ENCODE measurements at regions not wholly inside any gene's neighbourhood (a gene's known extent, or its start where the extent isn't known, plus 50 kb on each side); places are given as distances from the start of the nearest gene placed in this dataset.
"Not testable (repeated sequence)": the region's sequence is repeated elsewhere in the genome, so short reads cannot be mapped to it uniquely, and the experiment has no call there.

DNA sequence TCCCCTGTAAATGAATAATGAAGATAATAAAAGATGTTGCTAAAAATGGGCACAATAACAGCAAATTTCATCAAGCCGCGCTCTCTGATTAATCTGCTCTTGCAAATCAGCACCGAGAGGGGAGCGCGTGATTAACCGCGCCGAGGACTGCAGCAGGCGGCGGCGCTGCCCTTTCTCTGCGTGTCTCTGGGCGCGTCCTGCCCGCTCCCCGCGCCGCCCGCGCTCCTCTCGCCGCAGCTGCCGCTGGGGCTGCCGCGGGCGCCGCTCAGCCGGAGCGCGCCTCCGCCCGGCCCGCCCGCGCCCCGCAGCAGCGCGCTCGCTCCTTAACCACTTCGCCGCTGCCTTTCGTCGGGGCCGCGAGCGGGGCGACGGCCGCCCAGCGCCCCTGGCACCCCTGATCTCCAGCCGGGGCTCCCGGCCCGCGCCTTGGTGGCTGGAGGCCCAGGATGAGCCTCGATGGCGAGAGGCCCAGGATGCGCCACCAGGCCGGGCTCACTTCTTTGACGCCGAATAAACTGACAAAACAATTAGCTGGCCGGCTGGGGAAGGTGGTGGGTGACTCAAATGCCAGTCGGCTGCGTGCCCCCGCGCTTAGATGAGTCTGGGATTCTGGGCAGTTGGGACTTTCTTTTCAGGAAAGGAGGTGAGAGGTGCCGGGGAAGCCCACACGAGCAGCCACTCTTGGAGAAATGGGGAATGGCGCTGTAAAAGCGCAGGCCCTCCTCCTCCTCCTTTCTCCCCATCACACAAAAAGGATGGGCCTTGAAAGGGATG, 221.4 kb upstream of the PKN2 start:
- peak; percentile 57 to 65 for DNase-seq

- peak; percentile 60 to 62 for DNase-seq
These were observed 220.6 kb upstream of the PKN2 start for GRCh38 chr1:88463401-88463985.

- DNase-seq, result peak; percentile 67 to 70
These were observed 218.1 kb upstream of the PKN2 start for GRCh38 chr1:88466011-88466410.

DNA sequence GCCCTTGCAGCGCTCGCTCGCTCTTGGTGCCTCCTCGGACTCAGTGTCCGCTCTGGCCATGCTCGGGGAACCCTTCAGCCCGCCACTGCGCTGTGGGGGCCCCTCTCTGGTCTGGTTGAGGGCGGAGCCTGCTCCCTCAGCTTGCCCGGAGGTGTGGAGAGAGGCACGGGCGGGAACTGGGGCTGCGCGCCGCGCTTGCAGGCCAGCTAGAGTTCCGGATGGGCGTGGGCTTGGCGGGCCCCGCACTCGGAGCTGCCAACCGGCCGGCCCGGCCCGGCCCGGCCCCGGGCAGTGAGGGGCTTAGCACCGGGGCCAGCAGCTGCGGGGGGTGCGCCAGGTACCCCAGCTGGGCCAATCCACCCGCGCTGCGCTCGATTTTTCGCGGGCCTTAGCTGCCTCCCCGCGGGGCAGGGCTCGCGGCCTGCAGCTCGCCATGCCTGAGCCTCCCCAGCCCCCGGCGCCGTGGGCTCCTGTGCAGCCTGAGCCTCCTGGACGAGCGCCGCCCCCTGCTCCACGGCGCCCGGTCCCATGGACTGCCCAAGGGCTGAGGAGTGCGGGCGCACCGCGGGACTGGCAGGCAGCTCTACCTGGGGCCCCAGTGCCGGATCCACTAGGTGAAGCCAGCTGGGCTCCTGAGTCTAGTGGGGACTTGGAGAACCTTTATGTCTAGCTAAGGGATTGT, 217.0 kb upstream of the PKN2 start:
- no peak for DNase-seq

GRCh38 chr1:88472298-88472697, 211.8 kb upstream of the PKN2 start:
- DNase-seq, result no peak

- no peak for DNase-seq
These were observed 211.4 kb upstream of the PKN2 start for GRCh38 chr1:88472714-88473113.

GRCh38 chr1:88474555-88475304, 209.3 kb upstream of the PKN2 start:
- no peak for DNase-seq

GRCh38 chr1:88484881-88485280, 199.2 kb upstream of the PKN2 start:
- peak in 1 of 2 donors; percentile 66 for DNase-seq

DNA sequence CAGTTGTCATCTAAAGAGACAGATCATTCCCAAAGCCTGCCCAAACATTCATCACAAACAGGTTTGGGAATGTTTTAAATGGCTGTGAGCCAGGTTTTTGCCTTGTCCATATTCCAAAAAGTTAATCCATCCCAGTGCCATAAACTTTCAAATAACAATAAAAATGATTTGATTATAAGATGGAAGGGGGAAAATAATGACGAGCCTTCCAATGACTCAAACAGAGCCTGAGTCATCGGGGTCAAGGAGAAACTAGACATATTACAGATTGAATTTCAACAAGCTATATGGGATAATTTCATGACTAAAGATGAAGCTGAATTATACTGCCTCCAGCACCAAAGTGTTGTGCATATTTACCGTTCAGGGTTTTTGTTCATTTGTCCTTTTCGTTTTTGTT, 195.8 kb upstream of the PKN2 start:
- no peak for DNase-seq

DNA sequence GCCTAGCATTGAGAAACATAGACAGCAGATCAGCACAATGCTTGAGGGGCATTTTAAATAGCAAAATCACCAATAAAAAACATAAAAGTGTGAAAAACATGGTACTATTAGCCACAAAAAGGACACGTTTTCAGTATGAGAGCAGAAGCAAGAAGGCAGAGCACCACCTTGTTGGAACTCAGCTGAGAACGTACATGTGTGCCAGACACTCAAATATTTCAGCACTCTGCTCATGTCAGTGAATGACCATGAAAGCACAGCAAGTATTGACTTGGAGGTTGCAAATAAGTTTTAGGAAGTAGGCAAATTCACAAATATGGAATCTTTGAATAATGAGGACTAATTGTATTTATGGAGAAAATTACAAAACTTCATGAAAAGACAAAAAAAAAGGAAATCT, 193.4 kb upstream of the PKN2 start:
- DNase-seq, result no peak

DNA sequence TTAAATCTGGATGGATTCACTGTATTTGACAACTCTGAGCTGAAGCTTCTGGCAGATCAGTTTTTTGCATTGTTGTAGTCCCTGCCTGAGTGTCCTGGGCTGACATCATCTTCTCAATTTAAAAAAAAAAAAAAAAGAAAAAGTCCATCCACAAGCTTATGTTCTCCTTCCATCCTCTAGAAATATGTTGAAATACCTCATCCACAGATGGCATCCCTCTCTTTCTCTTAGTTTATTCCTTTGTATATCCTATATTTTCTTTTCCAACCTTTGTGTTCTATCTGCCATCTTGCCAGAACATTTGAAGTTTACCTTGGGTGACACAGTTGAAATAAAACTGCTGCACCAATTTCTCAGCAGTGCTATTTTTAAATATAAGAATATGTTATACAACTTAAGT, 184.4 kb upstream of the PKN2 start:
- DNase-seq, result no peak

DNA sequence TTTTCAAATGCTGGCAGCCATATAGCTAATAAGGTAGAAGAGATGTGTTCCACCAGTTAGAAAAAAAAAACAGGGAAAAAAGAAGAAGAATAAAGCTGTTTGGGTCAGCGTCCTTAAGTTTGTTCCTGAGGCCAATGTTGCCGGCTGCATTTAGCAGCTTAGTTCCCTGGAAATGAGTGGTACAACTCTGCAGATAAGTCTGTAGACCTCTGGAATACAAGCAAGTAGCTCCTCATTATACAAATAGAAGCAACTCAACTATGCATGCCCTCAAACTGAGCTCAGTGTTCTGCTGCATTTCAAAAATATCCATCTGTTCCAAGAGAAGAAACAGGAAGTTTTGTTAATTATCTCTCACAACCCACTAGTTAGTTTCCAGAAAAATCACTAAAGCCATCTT, 181.2 kb upstream of the PKN2 start:
- DNase-seq, result peak in 1 of 2 donors; percentile 65

- no peak for DNase-seq
These were observed 180.4 kb upstream of the PKN2 start for GRCh38 chr1:88503646-88504045.

DNA sequence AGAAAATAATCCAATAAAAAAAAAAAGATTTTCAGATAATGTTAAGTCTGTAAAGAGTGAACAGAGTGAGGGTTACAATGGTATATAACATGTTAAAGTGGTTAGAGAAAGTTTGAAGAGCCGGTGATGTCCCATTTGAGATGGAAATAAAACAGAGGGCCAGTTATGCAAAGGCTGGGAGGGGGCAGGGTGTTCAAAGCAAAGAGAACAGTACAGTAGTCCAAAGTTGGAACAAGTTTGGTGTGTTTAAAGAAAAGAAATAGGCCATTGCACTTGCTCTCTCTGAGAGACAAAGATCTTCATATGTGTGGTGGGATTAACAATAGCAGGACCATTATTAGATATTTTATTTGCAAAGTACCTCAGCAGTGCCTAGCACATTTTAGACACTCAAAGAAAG, 179.5 kb upstream of the PKN2 start:
- no peak for DNase-seq

DNA sequence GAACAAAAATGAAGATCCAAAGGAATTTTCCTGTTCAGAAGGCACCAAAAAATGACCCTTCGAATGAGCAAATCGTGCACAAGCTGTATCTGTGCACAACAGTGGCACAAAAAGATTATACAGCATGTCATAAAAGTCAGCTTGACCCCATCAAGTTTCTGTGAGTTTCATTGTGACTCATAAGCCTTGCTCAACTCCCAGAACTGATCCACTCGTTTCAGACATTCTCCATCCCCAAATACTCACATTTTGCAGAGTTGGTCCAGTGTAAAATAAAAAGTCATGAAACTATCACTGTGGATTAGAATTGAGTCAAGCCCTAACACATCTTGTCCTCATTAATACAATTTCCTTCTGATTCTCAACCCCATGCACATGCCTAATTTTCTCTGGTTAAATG, 174.7 kb upstream of the PKN2 start:
- DNase-seq, result no peak

DNA sequence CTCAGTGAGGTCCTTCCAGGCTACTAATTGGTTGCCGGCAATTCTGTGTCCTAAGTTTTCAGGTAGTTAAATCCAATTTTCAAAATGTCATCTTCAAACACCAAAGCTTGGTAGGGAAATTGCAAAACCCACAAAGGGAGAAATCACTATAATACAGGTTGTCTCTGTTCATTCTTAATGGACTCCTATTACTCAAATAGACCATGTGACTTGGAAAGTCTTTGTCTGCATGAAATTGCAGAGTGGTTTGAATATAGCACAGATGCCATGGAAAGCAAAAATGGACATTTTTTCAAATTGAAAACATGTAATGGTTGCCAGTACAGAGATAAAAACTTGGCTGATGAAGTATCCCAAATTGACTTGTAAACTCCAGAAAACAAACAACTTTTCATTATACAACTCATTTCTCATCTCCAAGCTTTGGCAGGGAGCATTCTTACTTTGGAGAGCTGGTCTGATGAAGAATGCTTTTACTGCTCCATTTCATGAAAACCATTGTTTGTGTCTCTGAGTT, 169.5 kb upstream of the PKN2 start:
- DNase-seq, result peak; percentile 66 to 71

GRCh38 chr1:88517499-88517898, 166.6 kb upstream of the PKN2 start:
- DNase-seq, result not testable (repeated sequence)

GRCh38 chr1:88519156-88519555, 164.9 kb upstream of the PKN2 start:
- peak in 1 of 2 donors; percentile 59 for DNase-seq

DNA sequence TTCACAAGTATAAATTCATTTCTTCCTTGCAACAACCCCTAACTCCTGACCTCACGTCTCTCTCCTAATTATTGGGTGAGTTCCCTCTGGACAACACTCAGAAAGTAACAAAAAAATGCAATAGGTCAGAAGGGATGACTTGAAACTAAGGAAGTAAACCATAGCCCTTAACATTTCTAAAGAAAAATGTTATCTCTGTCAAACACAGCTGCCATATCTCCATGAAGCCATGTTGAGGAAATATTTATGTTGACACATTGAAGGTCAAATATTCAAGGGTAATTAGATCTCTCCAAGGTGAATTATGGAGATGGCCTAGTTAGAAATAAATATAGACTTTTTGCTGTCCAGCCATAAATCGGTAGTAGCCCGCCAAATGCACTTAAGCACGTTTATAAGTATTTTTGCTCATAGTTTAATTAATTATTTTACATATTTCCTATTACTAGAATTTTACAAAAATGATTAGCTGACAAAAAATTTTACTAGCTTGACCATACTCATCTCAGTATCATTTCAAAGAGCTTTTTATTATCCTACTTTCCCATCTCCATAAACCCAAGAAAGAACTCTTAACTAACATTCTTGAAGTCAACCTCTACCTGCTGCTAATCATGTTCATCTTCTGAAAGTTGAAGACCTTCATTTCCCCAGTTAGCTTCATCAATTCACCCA, 160.1 kb upstream of the PKN2 start:
- peak in 1 of 2 donors; percentile 60 for DNase-seq

DNA sequence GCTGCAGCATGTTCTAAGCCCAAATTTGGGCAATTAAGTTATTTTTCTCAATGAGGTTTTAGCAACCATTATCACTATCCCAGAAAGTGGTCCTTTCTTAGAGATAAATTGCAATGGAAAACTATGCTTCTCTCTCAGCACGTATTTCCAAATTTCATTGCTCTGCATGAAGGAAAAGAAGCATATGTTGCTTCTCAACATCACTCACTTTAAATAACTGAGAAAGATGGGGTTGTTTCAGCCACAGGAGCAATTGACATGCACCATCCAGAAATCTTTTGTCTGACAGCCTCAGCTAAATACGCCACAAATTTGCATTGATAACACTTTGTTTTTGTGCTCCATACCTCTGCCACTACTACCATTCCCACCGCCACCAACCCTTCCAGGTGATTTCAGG, 157.6 kb upstream of the PKN2 start:
- peak; percentile 81 to 83 for DNase-seq

- no peak for DNase-seq
These were observed 155.3 kb upstream of the PKN2 start for GRCh38 chr1:88528792-88529191.

DNA sequence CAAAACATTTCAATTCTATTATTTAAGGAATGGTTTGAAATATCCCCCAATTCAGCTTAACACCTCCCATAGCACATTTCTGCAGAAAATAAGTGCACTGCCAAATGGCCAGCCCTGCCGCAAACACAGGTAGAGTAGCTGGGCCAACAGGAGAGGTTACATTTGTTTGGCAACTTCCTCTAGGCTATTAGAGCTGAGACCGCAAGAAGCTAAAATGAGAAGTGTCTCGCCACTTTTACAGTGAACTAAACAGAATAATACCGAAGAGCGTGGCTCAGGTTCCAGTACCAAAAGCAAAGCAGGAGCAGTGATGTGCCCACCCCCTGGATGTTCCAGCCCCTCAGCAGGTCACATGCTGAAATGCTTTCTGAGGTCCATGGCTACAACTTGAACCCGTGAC, 154.5 kb upstream of the PKN2 start:
- no peak for DNase-seq
